BJ (cell line): ENCODE measurements at regions not wholly inside any gene's neighbourhood (a gene's known extent, or its start where the extent isn't known, plus 50 kb on each side); places are given as distances from the start of the nearest gene placed in this dataset.
A peak's percentile ranks its signal among the peaks of the same experiment; 100 is the strongest.

Source experiments
- CTCF ChIA-PET: fragments of 350-600 bp; formaldehyde crosslinking; extraction: SDS; loops from one replicate; lab custom pipeline; 2021; ENCODE audit warnings: antibody characterized with exemption, inconsistent platforms; lab: Yijun Ruan, JAX
- POLR2A ChIA-PET: fragments of 300-600 bp; sonication (Branson Sonifier 250); formaldehyde crosslinking; extraction: SDS; loops from one replicate; lab custom pipeline; 2021; ENCODE audit warnings: antibody characterized with exemption; lab: Charles Lee
- DNase-seq: peaks from one replicate; pipeline ENCODE4 v3.0.0-alpha.2; 2011; ENCODE audit warnings: low read depth
- H3K27me3 ChIP-seq: 2 replicates; pipeline ENCODE4 v1.6.0; 2011; ENCODE audit warnings: low read length; ENCODE audit not compliant: control insufficient read depth, insufficient read depth
- H3K36me3 ChIP-seq: 2 replicates; pipeline ENCODE4 v1.5.1; 2011; ENCODE audit warnings: low read length; ENCODE audit not compliant: control insufficient read depth, insufficient read depth
- H3K4me3 ChIP-seq: 2 replicates; pipeline ENCODE4 v1.5.1; 2011; ENCODE audit warnings: low read depth, mild to moderate bottlenecking, control low read depth, low read length
- CTCF ChIP-seq: IDR thresholded peaks from 2 replicates; pipeline ENCODE4 v1.5.1; 2011; ENCODE audit warnings: low read depth, mild to moderate bottlenecking, control low read depth, inconsistent platforms, low read length, moderate library complexity; ENCODE audit not compliant: insufficient read depth

GRCh38 chr3:64445109-64445943, 220.1 kb upstream of the PRICKLE2 start:
- TF ChIP-seq CTCF: no peak
- Histone ChIP-seq H3K27me3 (peaks cover 33% of the 10 kb centered on the region), H3K4me3 (peak overlapping the region; percentile 20), H3K36me3 (no peaks in the 10 kb centered on the region)
- ChIA-PET CTCF (interaction anchor here (1.3 kb wide), 1 partner anchor 18 kb away, joined by 4 read pairs; no protein-coding TSS in a partner anchor), POLR2A (no interaction called here)
- DNase-seq: no peak

- DNase-seq: no peak
- TF ChIP-seq CTCF: peak; percentile 25; the same call in 1 of the 2 replicates
- Histone ChIP-seq H3K27me3 (peaks cover 32% of the 10 kb centered on the region), H3K4me3 (peak overlapping the region; percentile 20), H3K36me3 (no peaks in the 10 kb centered on the region)
- POLR2A ChIA-PET: no interaction called here
- CTCF ChIA-PET: interaction anchor here (0.9 kb wide), 1 partner anchor 39 kb away, joined by 3 read pairs; no protein-coding TSS in a partner anchor
Measured at GRCh38 chr3:64444490-64445108, 219.3 kb upstream of the PRICKLE2 start.

- ChIA-PET POLR2A (no interaction called here), CTCF (interaction anchor here (0.8 to 1.8 kb wide), 5 partner anchors 11 to 413 kb away, joined by 3 to 8 read pairs (median 3); no protein-coding TSS in a partner anchor)
- DNase-seq: peak; percentile 51
- H3K36me3 ChIP-seq: no peaks in the 10 kb centered on the region
- TF ChIP-seq CTCF: no peak
- H3K27me3 ChIP-seq: peaks cover 30% of the 10 kb centered on the region
- H3K4me3 ChIP-seq: no peak overlapping the region
Measured at GRCh38 chr3:64443546-64444381, 218.5 kb upstream of the PRICKLE2 start.

GRCh38 chr3:64441861-64442260, 216.6 kb upstream of the PRICKLE2 start:
- ChIA-PET CTCF (interaction anchor here (1.8 kb wide), 1 partner anchor 411 kb away, joined by 8 read pairs; no protein-coding TSS in a partner anchor), POLR2A (no interaction called here)
- Histone ChIP-seq H3K4me3 (no peak overlapping the region), H3K36me3 (no peaks in the 10 kb centered on the region), H3K27me3 (peaks cover 28% of the 10 kb centered on the region)
- TF ChIP-seq CTCF: no peak
- DNase-seq: no peak
